ENCODE measurements at regions not wholly inside any gene's neighbourhood (a gene's known extent, or its start where the extent isn't known, plus 50 kb on each side); places are given as distances from the start of the nearest gene placed in this dataset.
A peak's percentile ranks its signal among the peaks of the same experiment; 100 is the strongest.

- no peak for DNase-seq (ENCODE audit: low read depth)
Measured at GRCh38 chr9:38158628-38159027, 89.6 kb upstream of the SHB start.

DNA sequence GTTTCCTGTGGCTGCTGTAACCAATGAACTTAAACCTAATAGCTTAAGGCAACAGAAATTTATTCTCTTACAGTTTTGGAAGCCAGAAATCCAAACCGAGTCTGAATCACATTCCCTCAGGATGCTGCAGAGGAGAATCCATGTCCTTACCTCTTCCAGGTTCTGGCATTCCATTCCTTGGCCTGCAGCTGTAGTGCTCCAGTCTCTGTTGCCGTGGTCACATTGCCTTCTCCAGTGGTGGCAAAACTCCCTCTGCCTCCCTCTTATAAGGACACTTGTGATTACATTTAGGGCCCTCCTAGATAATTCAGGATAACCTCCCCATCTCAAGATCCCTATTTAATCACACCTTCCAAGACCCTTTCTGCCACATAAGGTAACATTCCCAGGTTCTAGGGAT is 88.7 kb upstream of the SHB start:
- no peak for DNase-seq (ENCODE audit: low read depth)

- no peak for DNase-seq (ENCODE audit: low read depth)
Measured at GRCh38 chr9:38154501-38155421, 85.7 kb upstream of the SHB start.

- DNase-seq (ENCODE audit: low read depth): no peak
Measured at GRCh38 chr9:38153910-38154291, 84.9 kb upstream of the SHB start.

GRCh38 chr9:38153152-38153909 is 84.3 kb upstream of the SHB start:
- no peak for DNase-seq (ENCODE audit: low read depth)

GRCh38 chr9:38149647-38150046 is 80.6 kb upstream of the SHB start:
- no peak for DNase-seq (ENCODE audit: low read depth)

DNA sequence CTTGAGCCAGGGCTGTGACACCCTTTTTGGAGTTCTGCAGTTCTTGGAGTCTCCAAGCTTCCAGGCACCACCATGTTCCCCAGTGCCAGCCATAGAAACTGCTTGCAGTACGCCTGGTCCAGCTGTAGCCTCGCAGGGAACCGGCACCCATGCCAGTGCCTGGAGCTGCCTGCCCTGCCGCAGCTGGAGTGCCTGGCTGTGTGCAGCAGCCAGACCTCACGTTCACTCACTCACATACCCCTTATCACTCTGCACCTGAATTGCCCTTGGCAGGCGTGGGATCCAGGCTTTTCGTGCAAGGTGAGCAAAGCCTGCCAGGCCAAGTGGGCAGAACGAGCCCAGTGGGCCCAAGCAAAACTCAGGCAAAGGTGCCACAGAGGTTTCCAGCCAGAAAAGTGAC is 77.8 kb upstream of the SHB start:
- no peak for DNase-seq (ENCODE audit: low read depth)

DNA sequence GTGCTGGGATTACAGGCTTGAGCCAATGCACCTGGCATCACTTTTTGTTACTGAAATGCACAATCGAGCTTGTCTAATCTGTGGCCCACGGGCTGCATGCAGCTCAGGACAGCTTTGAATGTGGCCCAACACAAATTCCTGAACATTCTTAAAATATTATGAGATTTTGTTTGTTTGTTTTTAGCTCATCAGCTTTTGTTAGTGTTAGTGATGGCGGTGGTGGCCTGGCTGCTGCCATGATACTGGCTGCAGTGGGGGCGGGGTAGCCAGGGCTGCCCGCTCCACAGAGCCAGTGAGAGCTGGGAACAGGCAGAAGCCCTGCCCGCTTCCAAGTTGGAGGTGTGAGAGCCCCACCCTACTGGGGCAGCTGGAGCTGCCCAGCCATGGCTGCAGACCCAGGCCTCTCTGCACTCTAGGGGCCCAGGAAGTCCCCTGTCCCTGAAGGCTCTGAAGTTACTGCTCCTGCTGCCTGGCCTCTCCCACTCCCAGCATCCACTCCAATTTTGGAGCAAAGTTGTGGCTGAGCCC is 76.6 kb upstream of the SHB start:
- no peak for DNase-seq (ENCODE audit: low read depth)

DNA sequence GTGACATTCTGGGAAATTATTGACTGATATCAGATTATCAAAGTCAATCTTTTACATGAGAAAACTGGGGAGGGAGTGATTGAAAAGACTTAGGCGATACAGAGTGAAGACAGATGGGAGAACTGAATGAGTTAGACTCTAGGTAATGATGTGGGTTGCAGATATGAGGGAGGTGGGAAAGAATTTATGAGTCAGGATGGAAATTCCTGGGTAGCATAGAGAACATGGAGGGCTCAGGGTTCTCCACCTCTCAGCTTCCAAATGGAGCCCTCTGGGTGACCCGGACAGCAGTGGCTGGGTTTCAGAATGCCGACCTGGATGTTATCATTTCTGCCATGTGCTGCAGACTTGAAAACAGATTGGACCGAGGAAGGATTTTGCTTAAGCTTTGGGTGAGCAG is 75.4 kb upstream of the SHB start:
- DNase-seq (ENCODE audit: low read depth): peak; percentile 69

DNA sequence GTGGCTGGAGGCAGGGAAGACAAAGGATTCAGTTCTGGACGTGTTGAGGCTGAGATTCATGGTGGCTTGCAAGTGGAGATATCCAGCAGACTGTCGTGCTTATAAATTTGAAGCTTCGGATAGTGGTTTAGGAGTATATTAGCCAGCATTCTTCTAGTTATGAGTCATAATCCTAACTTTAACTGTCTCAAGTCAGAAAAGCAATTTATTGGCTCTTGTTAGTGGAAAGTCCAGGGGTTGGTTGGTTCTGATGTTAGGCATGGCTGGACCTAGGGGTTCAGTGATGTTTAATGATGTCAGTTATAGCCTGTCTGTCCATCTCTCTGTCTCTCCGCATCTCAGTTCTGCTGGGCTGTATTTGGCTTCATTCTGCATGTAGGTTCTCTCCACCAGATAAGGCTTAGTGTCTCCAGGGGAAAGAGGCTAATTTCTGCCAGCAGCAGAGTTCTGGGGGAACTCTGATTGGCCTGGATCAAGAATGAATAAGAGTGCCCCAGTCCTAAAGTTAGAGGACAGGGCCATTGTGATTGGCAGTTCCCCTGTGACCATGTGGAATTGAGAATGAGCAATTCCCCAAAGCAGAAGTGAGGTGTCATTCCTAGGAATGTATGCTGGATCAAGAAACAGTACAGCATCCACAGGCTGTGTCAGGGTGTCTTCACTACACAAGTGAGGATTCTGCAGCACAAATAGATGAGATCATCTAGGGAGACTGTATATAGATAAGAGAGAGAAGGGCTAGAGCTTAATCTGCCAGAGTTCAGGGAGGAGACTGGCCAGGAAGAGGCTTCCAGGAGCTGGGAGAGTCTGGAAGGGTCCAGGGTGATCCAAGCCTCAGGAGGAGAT is 72.9 kb upstream of the SHB start:
- peak; percentile 78 for DNase-seq (ENCODE audit: low read depth)

DNA sequence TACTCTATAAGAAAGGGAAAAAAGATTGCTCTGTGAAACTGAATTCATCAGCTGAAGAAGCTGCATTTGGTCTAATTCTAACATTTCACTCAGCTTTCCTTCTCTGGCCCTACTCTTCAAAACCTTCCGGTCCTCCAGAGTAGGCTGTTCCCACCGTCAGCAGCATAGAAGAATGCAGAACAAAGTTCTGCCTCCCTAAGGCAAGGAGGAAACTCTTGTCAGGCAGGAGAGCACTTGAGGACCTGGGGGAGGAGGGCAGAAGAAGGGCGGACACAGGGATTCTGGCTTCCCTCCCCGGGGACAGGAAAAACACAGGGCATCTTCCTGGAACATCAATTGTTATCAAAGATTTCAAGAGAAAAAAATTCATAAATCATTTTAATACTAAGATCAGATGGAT is 69.2 kb upstream of the SHB start:
- DNase-seq (ENCODE audit: low read depth): no peak

- no peak for DNase-seq (ENCODE audit: low read depth)
Measured at GRCh38 chr9:38137342-38137741, 68.3 kb upstream of the SHB start.

DNA sequence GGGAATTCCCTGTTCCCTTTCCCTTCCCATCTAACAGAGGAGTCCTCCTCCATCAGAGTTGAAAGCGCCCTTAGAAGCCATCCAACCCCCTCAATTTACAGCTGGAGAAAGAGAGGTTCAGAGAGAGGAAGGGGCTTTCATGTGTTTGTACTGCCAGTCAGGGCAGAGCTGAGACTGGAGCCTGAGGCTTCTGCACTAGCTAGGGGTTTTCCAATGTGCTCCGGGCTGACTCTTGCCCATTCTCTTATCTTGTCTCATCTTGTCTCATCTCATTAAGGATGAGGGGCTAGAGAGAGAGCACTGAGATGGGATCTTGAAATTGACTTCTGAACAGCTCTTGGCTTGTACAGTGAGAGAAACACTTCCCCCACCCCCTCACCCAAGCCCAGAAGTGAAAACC is 67.4 kb upstream of the SHB start:
- no peak for DNase-seq (ENCODE audit: low read depth)

DNA sequence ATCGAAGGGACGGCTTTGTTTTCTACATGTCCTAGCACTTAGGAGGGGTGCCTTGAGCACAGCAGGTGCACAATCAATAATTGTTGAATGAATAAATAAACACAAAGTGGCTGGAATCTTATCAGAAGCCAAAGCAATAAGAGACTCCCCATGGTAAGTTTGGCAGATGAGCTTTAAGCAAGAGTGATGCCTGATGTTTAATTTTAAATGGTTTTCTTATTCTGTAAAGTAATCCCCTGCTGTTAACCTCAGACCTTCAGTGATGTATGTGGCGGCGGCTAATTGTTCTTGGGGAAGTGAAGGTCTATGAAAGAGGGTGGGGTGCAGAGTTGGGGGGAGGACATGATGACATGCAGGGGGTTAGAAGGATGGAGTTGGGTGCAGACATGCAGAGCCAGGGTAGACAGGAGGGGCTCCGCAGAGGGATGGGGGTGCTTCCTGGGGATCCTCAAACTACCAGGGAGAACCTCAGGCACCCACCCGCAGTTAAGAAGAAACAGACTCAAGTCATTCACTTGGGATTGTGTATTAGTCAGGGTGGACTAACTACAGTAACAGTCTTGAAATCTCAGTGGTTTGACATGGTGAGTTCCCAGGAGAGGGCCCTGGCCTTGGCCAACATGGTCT is 65.7 kb upstream of the SHB start:
- no peak for DNase-seq (ENCODE audit: low read depth)

DNA sequence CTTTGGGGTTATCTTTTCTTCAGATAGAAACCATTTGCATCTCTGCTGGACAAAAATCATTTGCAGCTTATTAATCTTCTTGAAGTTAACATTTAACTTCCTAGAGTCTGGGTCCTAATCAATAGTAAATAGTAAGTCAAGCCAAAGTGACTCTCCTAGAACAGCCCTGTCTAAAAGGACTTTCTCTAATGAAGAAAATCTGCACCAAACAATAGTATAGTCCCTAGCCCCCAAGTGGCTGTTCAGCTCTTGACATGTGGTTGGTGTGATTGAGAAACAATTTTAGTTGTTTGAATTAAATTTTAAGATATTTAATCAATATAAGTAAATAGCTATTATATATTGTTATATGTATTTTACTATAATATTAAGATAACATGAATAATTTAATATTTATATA is 64.6 kb upstream of the SHB start:
- no peak for DNase-seq (ENCODE audit: low read depth)

DNA sequence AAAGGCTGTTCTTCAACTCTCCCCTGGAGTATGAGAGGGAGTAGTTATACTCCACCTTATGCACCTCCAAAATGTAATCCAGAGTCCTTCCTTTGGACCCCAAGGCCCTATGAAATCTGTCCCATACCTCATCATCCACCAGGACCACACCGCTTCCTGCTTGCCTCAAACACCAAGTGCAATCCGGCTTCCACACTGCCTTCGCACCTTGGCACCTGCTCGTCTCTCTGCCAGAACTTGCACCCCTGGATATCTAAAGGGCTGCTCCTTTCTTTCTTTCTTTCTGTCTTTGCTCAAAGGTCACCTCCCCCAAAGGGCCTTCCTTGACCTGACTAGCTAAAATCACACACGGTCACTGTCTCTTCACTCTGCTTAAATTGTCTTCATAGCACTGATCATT is 63.9 kb upstream of the SHB start:
- no peak for DNase-seq (ENCODE audit: low read depth)

DNA sequence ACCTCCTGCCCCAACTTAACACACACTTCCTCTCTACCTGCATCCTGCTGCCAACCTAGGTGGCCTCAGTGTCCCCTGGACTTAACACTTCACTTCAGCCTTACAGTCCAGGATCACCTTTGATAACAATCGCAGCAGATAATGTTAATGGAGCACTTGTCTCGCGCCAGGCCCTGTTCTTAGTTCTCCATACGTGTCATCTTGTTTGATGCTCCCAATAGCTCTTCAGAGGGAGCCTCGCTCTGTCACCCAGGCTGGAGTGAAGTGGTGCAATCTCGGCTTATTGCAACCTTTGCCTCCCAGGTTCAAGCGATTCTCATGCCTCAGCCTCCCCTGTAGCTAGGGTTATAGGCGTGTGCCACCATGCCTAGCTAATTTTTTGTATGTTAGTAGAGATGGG is 62.7 kb upstream of the SHB start:
- no peak for DNase-seq (ENCODE audit: low read depth)

- no peak for DNase-seq (ENCODE audit: low read depth)
Measured at GRCh38 chr9:38130724-38131123, 61.7 kb upstream of the SHB start.

DNA sequence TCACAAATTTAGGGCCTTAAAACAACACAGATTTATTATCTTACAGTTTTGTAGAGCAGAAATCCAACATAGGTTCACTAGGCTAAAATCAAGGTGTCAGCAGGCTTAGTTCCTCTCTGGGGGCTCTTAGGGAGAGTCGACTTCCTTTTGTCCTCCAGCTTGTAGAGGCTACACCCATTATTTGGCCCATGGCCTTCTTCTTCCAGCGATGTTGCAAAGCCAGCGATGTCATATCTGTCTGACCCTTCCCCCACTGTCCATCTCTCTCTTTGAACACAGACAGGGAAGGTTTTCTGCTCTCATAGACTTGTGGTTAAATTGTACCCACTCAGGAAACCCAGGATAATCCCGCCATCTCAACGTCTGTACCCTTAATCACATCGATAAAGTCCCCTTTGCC is 60.3 kb upstream of the SHB start:
- DNase-seq (ENCODE audit: low read depth): no peak

DNA sequence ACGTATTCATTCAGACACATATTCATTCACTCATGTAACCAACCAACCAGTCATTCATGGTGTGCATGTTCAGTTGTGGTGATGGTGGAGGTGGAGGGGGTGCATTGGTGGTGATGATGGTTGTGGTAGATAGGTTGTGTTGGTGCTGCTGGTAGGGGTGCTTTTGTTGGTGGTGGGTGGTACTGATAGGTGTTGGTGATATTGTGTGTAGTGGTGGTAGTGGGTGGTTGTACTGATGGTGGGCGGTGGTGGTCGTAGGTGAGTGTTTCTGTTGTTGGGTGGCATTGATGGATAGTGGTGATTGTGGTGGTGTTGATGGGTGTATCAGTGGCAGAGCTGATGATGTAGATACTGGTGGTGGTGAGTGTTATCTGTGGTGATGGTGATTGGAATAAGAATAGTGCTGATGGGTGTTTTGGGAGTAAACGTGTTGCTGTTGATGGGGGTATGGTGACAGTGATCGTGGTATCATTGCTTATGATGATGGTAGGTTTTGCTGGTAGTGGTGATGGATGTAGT is 59.8 kb upstream of the SHB start:
- no peak for DNase-seq (ENCODE audit: low read depth)

- DNase-seq (ENCODE audit: low read depth): peak; percentile 51
Measured at GRCh38 chr9:38127271-38127839, 58.3 kb upstream of the SHB start.
